ENCODE measurements at regions not wholly inside any gene's neighbourhood (a gene's known extent, or its start where the extent isn't known, plus 50 kb on each side); places are given as distances from the start of the nearest gene placed in this dataset.

GRCh38 chr13:103250071-103250470 is 183.9 kb upstream of the SLC10A2 start:
- DNase-seq: no peak

GRCh38 chr13:103246581-103247200 is 180.5 kb upstream of the SLC10A2 start:
- no peak for DNase-seq

GRCh38 chr13:103243495-103243894 is 177.3 kb upstream of the SLC10A2 start:
- no peak for DNase-seq

GRCh38 chr13:103238441-103238840 is 172.2 kb upstream of the SLC10A2 start:
- no peak for DNase-seq

GRCh38 chr13:103236213-103236612 is 170.0 kb upstream of the SLC10A2 start:
- no peak for DNase-seq

GRCh38 chr13:103229674-103230073 is 163.5 kb upstream of the SLC10A2 start:
- no peak for DNase-seq

- no peak for DNase-seq
Observed at GRCh38 chr13:103224804-103225203, 158.6 kb upstream of the SLC10A2 start.

GRCh38 chr13:103222683-103223082 is 156.5 kb upstream of the SLC10A2 start:
- no peak for DNase-seq

GRCh38 chr13:103218253-103218652 is 152.0 kb upstream of the SLC10A2 start:
- DNase-seq: no peak

GRCh38 chr13:103213152-103213551 is 146.9 kb upstream of the SLC10A2 start:
- DNase-seq: no peak

- DNase-seq: no peak
Observed at GRCh38 chr13:103210348-103210747, 144.1 kb upstream of the SLC10A2 start.

GRCh38 chr13:103203735-103204330 is 137.6 kb upstream of the SLC10A2 start:
- no peak for DNase-seq

GRCh38 chr13:103200118-103200885 is 134.1 kb upstream of the SLC10A2 start:
- DNase-seq: no peak

- DNase-seq: no peak
Observed at GRCh38 chr13:103199380-103200088, 133.3 kb upstream of the SLC10A2 start.

- DNase-seq: no peak
Observed at GRCh38 chr13:103196356-103196755, 130.1 kb upstream of the SLC10A2 start.

GRCh38 chr13:103195762-103196161 is 129.5 kb upstream of the SLC10A2 start:
- no peak for DNase-seq

- no peak for DNase-seq
Observed at GRCh38 chr13:103194871-103195270, 128.7 kb upstream of the SLC10A2 start.

- DNase-seq: no peak
Observed at GRCh38 chr13:103192511-103193135, 126.4 kb upstream of the SLC10A2 start.

GRCh38 chr13:103190841-103191240 is 124.6 kb upstream of the SLC10A2 start:
- no peak for DNase-seq

- no peak for DNase-seq
Observed at GRCh38 chr13:103188713-103189326, 122.6 kb upstream of the SLC10A2 start.

- DNase-seq: no peak
Observed at GRCh38 chr13:103187721-103188156, 121.5 kb upstream of the SLC10A2 start.

GRCh38 chr13:103184413-103184812 is 118.2 kb upstream of the SLC10A2 start:
- no peak for DNase-seq

Measured in stimulated activated naive CD4-positive, alpha-beta T cell (primary cell).